Fibroblast of lung (primary cell): ENCODE measurements at regions not wholly inside any gene's neighbourhood (a gene's known extent, or its start where the extent isn't known, plus 50 kb on each side); places are given as distances from the start of the nearest gene placed in this dataset.

ENCODE experiments used
- CTCF ChIP-seq, 2 donors: IDR thresholded peaks in 1 of 2; conservative IDR thresholded peaks in 1 of 2; 1 replicate in 1 of 2; 2 replicates in 1 of 2; pipeline ENCODE4 v1.5.1; 2011 to 2012; ENCODE audit warnings: low read length in 2 of 2, control low read depth in 1 of 2, inconsistent platforms in 1 of 2, low read depth in 1 of 2, mild to moderate bottlenecking in 1 of 2
- EZH2 ChIP-seq: IDR thresholded peaks from 2 replicates; pipeline ENCODE4 v1.5.1; 2012; ENCODE audit warnings: low read length, control low read depth, mild to moderate bottlenecking; ENCODE audit errors: missing control alignments

GRCh38 chr6:169921217-169921616, 169.8 kb downstream of the ERMARD start:
- no peak for TF ChIP-seq CTCF (conservative IDR thresholded peaks at IDR 0.05 in 1 of 2, IDR thresholded peaks at IDR 0.05 in 1 of 2; ENCODE audit: low read depth in 1 of 2, low read length in 2 of 2)
- TF ChIP-seq EZH2 = no peak
